ENCODE measurements at regions not wholly inside any gene's neighbourhood (a gene's known extent, or its start where the extent isn't known, plus 50 kb on each side); places are given as distances from the start of the nearest gene placed in this dataset.

- DNase-seq (ENCODE audit: extremely low read depth in 1 of 2, low read depth in 1 of 2), result no peak
Measured at GRCh38 chr1:238673561-238673960, 712.8 kb upstream of the CHRM3 start.

DNA sequence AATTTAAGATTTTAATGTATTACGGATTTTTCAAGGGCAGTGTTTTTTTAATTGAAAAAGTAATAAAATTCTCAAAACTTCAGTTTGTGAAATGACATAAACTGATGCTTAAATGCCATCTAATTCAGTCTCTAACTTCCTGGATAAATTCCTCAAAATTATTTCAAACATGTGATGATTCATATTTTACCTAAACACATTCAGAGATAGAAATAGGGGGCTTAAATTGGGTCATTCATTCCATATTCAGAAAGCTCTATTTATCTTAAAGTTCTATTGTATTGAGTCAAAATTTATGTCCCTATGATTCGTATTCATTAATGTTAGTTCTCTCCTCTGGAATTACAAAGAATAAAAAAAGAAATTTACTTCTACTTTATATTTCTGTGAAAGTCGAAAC, 713.6 kb upstream of the CHRM3 start:
- no peak for DNase-seq (ENCODE audit: extremely low read depth in 1 of 2, low read depth in 1 of 2)

DNA sequence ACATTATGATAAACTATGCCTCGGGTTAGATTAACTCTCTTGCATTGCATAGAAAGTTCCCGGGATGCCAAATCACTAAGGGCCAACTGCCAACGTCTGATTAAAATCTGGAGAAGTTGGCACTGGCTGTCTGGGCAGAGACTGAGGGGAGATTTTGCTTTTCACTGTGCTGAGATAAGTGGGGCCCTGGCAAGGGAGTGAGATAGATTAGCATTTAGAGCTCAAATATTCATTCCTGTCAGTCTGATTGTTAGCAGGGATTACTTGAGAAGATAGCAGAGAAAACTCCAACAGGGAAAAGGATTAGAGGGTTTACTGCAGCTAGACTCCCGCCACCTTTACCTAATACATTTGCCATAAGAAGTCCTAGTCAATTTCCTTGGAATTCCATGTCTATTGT, 714.1 kb upstream of the CHRM3 start:
- DNase-seq (ENCODE audit: extremely low read depth in 1 of 2, low read depth in 1 of 2), result no peak

- DNase-seq (ENCODE audit: extremely low read depth in 1 of 2, low read depth in 1 of 2), result no peak
Measured at GRCh38 chr1:238664139-238664538, 722.2 kb upstream of the CHRM3 start.

DNA sequence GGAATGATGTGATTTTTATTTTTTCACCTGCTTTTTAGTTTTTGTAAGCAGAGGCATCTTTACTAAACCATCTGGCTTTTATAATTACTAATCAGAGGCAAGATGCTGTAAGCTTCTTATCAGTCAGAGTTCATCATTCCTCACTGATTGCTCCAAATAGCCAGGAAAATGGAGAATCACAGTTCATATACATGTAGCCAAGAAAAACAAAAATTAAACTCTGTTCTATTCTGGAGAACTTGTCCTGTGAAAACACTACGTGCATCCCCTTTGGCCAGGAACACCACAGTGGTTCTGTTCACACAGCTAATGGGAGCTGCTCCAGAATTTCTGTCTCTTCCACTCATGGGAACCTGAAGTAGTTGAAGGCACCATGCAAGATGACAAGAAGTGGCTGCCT, 725.5 kb upstream of the CHRM3 start:
- DNase-seq (ENCODE audit: extremely low read depth in 1 of 2, low read depth in 1 of 2), result no peak

GRCh38 chr1:238658763-238659162, 727.6 kb upstream of the CHRM3 start:
- no peak for DNase-seq (ENCODE audit: extremely low read depth in 1 of 2, low read depth in 1 of 2)

- no peak for DNase-seq (ENCODE audit: extremely low read depth in 1 of 2, low read depth in 1 of 2)
Measured at GRCh38 chr1:238653693-238654321, 732.6 kb upstream of the CHRM3 start.

DNA sequence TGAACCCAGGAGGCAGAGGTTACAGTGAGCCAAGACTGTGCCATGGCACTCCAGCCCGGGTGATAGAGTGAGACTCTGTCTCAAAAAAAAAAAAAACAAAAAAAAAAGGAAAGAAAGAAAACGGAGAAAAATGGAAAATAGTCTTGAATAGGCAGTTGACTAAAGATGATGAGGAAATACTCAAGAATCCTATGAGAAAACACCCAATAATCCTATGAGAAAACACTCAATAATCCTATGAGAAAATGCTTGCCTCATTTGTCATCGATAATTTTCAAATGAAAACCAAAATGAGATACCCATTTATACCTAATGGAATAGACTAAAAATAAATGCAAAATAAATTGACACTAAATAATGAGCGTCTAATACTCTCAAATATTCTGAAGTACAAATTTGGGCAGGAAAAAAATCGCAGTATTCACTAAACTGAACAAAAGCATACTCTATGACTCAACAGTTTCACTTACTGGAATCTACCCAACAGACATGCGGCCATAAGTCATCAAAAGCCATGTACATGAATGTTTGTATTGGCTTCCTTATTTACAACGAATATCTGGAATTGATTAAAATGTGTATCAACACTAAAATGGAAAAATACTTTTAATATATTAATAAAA, 733.9 kb upstream of the CHRM3 start:
- no peak for DNase-seq (ENCODE audit: extremely low read depth in 1 of 2, low read depth in 1 of 2)

DNA sequence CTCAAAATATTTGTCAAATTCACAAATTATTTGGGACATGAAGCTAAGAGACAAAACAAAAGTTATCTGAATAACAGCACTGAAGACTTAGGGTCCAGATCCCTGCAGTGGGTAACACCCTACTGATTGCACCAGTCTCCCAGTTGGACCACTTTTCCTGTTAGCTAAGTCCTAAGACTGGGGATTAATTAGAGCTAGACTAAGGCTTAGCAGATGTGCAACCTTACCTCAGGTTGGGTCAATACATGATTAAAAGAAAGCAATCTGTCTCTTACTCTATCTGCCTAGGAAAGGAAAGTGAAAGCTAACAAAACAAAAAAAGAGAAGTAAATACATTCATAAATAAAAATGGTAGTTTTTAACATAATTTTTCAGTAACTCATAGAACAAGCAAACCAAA, 737.2 kb upstream of the CHRM3 start:
- no peak for DNase-seq (ENCODE audit: extremely low read depth in 1 of 2, low read depth in 1 of 2)

GRCh38 chr1:238648751-238649150, 737.6 kb upstream of the CHRM3 start:
- no peak for DNase-seq (ENCODE audit: extremely low read depth in 1 of 2, low read depth in 1 of 2)

- DNase-seq (ENCODE audit: extremely low read depth in 1 of 2, low read depth in 1 of 2), result no peak
Measured at GRCh38 chr1:238648296-238648695, 738.1 kb upstream of the CHRM3 start.

GRCh38 chr1:238647877-238648276, 738.5 kb upstream of the CHRM3 start:
- DNase-seq (ENCODE audit: extremely low read depth in 1 of 2, low read depth in 1 of 2), result no peak

- DNase-seq (ENCODE audit: extremely low read depth in 1 of 2, low read depth in 1 of 2), result no peak
Measured at GRCh38 chr1:238642231-238642630, 744.1 kb upstream of the CHRM3 start.

GRCh38 chr1:238639861-238640260, 746.5 kb upstream of the CHRM3 start:
- no peak for DNase-seq (ENCODE audit: extremely low read depth in 1 of 2, low read depth in 1 of 2)

DNA sequence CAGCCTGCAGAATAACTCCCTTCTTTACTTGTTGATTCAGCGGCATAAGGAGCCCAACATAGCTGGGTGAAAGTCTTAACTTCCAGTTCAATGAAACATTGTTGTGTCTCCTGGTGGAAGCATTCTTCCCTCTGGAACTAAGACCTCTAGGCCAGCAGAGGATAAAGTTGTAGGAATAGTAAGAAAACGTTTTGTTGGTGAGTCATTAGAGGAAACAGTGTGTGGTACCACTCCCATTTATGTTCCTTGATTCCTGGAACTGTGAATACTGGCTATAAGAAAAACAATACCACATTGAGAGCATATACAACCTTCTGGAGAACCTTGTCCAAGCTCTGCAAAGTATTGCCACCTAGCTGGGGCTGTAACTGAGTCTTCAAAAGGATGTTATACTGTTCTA, 737.4 kb upstream of the ZP4 start:
- DNase-seq (ENCODE audit: extremely low read depth in 1 of 2, low read depth in 1 of 2), result no peak

DNA sequence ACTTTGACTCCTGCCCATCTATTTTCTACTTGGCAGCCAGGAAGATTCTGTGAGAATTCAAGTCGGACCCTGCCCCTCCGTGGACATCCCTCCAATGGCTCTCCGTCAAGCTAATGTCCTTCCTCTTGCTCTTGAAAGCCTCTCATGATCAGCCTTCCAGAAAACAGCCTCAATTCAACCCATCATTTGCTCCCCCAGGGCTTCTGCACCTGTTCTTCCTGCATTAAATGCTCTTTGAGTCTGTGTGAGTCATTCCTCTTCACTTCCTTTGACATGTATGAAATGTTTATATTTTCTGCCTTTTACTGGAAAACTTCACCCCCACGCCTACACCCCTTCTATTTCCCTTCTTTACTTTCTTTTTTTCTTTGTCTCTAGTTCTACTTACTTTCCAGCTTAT, 734.1 kb upstream of the ZP4 start:
- DNase-seq (ENCODE audit: extremely low read depth in 1 of 2, low read depth in 1 of 2), result no peak

DNA sequence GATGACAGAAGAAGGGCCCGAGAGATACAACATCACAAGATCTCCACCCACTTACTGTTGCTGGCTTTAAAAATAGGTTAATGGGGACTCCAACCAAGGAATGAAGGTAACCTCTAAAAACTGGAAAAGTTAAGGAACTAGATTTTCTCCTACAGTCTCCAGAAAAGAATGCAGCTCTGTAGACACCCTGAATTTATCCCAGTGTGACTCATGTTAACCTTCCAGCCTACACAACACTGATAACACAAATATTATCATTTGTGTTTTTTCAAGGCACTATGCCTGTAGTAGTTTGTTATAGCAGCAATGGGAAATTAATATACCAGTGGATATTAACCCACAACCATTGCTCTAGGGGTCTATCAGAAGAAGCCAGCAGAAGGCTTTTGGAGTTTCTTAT, 730.7 kb upstream of the ZP4 start:
- DNase-seq (ENCODE audit: extremely low read depth in 1 of 2, low read depth in 1 of 2), result no peak

GRCh38 chr1:238619652-238620051, 728.9 kb upstream of the ZP4 start:
- DNase-seq (ENCODE audit: extremely low read depth in 1 of 2, low read depth in 1 of 2), result no peak

DNA sequence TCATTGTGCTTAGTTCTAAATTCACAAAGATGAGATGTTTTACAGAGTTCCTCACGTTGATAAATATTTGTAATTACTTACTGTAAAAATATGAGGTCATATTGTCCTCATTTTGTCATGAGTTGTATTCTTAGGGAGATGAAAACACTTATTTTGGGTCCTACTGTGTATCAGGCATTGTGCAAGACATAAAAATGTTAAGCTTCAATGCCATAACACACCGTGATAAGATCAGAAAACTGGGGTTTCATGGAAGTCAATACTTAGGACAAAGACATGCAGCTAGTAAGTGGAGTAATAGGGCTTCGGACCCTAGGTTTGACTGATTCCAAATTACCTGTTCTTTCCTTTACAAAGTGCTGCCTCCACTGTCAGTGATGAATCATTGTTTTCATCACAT, 720.7 kb upstream of the ZP4 start:
- no peak for DNase-seq (ENCODE audit: extremely low read depth in 1 of 2, low read depth in 1 of 2)

DNA sequence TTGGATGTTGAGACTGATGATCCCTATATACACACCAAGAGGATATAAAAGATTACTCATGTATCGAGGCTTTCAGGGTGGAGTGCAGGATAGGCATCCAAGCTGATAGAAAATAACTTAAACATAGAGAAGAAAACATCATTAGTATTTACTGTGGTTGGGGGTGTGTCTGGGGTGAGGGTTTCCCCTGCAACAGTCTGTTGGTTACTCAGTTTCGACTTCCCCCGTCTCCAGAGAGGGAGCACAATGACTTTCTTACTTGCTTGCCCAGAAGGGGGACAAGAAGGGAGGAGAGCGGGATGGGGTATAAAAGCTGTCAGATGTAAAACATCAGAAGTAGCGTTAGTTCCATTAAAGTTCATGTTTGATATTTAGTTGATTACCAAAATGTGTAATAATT, 717.4 kb upstream of the ZP4 start:
- DNase-seq (ENCODE audit: extremely low read depth in 1 of 2, low read depth in 1 of 2), result no peak

DNA sequence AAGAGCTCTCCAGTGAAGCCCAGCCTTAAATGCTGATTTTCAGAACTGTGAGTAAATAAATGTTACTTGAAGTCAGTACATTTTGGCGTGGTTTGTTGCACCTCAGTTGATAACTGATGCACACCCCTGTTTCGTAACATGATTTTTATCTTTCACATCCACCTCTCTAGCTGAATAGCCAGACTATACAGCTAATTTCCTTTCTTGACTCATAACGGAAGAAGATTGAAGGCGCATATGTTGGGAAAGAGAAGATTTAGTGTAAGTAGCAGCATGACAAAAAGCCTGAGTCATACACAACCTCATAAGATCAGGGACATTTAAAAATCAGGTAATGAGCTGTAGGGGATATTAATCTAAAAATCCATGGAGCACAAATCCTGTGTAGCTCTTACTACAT, 716.2 kb upstream of the ZP4 start:
- no peak for DNase-seq (ENCODE audit: extremely low read depth in 1 of 2, low read depth in 1 of 2)

GRCh38 chr1:238606457-238606856, 715.7 kb upstream of the ZP4 start:
- DNase-seq (ENCODE audit: extremely low read depth in 1 of 2, low read depth in 1 of 2), result no peak

DNA sequence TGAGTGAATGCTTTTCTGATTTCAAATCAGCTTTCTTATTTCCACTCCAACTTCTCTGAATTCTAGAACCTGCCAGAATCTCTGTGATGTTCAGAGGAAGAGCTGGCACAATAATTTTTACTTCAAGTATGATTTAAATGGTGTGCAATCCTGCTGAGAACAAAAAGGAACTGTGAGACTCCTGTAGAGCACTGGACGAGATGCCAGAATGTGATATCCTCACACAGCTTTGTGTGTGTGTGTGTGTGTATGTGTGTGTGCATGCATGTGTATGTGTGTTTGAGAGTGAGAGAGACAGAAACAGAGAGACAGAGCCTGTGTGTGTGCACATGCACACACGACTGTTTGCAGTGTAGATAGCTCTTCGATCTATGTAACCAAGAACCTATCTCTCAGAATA, 713.6 kb upstream of the ZP4 start:
- DNase-seq (ENCODE audit: extremely low read depth in 1 of 2, low read depth in 1 of 2), result no peak

All from activated CD8-positive, alpha-beta memory T cell treated with anti-CD3 and anti-CD28 coated beads for 1 hour (primary cell).